GM19043 (cell line): ENCODE measurements at regions not wholly inside any gene's neighbourhood (a gene's known extent, or its start where the extent isn't known, plus 50 kb on each side); places are given as distances from the start of the nearest gene placed in this dataset.

ENCODE experiments used
- ATAC-seq: cut with Tn5 transposase; IDR thresholded peaks from one replicate; pipeline ENCODE4 v1.9.1; 2021; ENCODE audit warnings: low read depth; ENCODE audit not compliant: unreplicated experiment

DNA sequence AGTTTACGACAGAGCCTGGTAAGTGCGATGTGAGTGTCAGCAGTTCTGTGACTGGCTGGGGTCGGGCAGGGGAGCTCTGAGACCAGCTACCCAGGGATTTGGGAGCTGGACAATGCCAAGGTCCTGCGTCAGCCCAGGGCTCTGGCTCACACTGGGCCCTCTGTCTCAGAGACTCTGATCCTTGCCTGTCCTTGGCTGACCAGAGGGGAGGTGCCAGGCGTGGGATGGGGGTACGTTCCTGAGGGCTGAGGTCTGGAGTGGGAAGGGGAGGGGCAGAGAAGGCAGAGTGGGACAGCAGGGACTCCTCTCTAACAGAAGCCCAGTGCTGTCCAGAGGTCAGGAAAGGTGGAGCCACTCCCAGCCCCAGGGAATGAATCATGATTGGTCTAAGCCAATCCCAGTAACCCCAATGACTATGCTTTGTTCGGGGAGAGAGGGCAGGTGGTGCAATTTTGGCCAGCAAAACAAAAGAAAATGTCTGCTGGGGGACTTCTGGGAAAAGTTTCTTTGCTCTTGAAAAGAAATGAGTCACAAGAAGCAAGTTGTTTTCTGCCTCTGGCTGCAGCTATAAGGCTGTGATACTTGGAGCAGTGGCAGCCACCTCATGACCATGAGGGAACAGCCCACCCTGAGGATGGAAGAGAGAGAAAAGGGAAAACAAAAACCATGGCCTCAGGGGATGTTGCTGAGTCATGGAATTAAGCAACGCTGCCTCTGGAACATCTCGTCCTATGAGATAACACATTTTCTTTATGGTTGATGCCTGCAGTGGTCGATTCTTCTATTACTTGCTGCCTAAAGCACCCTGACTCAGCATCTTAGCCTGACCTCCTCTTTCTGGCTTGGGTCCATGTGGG, 108.3 kb downstream of the CHST1 start:
- ATAC-seq = no peak

DNA sequence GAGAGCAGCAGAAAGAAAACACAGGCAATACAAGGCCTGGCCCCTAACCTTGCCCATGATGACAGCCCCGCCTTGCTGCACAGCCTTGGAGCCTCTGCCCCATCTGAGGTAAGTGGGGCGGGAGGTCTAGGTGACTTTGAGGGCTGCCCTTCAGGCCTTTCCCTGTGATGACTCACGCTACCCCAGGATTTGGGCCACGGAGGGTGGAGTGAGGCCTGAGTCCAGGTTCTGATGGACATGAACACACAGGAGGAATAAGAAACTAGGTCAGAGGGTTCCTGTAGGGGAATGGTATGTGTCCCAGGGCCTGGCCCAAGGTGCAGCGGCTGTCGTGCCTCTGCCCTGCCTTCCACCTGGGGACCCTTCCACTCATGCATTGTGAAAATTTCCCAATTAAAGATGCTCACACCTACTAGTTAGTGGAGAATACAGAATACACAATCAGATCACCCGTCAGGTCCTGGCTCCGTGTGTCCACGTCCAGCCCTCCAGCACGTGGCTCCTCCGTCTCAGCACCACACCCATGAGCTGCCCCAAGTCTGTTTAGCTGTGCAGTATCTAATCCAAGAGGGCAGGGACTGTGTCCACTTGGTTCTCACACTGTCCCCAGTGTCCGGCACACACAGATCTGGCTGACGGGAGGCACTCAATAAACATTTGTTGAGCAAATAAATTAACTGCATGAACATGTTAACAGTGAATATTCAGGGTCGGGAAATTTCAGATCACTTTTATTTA, 111.0 kb downstream of the CHST1 start:
- no peak for ATAC-seq

DNA sequence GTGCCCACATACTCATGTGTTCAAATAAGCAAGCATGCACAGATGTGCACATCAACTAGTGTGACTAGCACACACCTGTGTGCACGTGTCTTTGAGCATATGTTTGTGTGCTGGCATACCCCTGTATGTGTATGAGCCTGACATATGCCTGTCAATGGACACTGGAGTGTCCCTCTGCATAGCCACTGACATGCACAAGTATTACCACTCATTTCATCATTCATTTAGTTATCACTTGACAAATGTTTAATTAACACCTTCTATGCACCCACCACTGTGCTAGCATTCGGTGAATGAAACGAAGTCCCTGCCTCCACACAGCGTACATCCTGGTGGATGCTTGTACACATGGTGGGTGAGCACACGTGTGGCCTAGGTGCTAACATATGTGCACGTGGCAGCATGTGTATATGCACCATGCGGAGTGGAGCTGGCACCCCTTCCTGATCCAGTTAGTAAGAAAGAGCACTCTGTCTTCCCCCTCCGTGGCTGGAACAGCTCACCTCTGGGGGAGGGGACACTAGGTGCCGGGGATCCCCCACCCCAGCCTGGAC, 112.0 kb downstream of the CHST1 start:
- ATAC-seq = no peak

DNA sequence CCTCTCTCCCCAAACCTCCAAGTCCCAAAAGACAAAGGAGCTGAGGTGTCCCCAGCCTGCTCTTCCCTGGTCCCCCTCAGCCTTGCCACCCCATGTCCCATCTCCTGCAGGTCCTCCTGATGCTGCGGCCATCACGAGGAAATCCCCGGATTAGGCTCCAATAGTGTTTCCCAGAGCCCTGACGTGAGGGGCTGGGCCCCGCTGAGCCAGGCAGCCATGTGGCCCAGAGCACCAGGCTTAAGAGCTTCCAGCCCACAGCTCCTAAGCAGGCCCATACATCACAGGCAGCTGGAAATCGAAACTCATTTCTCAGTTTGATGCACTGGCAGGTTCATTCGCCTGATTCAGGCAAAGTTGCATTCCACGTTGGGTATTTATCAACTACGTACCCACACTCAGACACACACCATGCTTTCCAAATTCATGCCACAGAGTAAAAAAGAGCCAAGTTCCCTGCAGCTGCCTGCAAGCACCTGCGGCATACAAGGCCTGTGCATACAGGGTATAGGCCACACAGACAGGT, 114.2 kb downstream of the CHST1 start:
- ATAC-seq = no peak

DNA sequence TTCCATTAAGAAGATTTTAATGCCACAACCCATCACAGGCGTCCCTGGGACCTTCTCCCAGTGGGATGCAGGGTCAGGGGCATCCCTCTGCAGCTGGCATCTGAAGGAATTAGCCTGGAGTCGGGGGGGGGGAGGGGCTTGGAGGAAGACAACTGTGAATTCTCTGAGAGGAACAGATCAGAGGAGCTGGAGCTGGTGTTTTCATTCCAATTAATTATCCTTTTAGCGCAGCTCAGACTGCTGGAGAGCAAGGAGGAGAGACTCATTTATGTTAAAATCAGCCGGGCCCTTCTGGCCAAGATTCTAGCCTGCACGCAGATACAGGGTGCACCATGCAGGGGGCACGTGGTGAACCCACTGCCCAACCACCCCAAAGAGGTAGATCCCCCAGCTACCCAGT, 116.2 kb downstream of the CHST1 start:
- no peak for ATAC-seq

DNA sequence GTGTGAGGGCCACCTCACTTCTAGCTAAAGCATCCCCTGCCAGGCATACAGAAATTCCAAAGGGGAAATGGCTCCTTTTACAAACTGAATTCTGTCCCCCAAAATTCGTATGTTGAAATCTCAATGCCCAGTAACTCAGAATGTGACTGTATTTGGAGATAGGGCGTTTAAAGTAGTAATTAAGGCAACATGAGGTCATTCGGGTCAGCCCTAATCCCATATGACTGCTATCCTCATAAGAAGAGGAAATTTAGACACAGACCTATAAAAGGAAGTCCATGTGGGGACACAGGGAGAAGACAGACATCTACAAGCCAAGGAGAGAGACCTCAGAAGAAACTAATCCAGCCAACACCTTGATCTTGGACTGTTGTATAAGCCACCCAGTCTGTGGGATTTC, 119.1 kb downstream of the CHST1 start:
- ATAC-seq = no peak

DNA sequence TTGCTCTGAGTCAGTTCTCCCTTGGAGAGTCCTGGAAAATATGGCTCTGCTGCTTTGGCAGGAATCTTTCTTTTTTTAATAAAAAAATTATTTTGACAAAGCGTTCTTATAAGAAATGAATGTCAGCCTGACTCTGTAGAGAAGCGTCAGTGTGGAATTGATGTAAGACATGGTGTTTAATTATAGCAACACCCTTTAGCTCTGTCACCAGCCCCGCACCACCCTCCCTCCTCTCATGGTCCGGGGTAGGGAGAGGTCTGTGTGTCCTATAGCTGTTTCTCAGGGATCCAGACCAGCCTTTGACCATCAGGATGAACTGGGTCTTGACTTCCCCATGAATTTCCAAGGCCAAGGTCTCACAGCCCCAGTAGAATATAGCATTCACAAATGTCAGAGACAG, 120.6 kb downstream of the CHST1 start:
- ATAC-seq = no peak

DNA sequence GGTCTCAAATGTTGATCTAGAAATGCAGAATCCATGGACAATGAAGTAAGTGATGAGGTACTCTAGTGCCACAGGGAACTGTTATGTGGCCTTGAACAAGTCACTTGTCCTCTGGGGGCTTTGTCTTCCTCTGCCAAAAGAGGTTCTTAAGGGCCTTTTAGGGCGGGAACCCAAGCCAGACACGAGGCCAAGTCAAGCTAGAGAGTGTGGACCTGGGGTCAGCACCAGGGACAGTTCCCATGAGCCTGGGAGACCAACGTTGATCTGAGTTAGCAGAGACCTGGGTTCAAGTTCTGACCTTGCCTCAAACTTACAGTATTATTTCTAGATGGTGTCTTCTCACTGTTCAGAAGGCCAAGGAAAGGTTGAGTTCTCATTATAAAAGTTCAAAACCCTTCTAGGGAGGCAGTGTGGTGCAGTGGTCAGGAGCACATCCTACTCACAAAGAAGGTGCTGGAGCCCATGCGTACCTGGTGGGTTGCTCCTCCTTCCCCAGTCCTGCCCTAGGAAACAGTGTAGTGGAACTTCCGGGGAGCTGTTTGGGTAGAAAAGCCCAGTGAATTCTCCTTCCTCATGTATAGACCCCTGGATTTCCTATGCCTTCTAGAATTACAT, 121.5 kb downstream of the CHST1 start:
- ATAC-seq = no peak

DNA sequence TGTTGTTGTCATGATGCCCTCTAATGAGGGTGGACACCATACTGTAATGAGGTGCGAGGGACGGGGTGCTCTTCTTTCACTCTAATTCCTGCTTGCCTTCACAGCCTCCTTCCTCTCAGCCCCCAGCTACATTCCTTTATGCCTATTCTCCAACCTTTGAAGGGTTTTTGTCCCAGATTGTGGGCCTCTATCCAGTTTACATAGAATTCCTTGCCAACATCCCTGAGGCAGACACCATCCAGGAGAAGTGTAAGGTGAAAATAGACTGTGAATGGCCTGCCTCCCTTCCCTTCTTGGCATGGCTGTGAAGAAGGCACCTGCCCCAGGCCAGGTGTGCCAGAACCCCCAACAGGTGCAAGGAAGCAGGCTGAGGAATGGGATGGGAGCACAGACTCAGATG, 122.3 kb downstream of the CHST1 start:
- no peak for ATAC-seq

DNA sequence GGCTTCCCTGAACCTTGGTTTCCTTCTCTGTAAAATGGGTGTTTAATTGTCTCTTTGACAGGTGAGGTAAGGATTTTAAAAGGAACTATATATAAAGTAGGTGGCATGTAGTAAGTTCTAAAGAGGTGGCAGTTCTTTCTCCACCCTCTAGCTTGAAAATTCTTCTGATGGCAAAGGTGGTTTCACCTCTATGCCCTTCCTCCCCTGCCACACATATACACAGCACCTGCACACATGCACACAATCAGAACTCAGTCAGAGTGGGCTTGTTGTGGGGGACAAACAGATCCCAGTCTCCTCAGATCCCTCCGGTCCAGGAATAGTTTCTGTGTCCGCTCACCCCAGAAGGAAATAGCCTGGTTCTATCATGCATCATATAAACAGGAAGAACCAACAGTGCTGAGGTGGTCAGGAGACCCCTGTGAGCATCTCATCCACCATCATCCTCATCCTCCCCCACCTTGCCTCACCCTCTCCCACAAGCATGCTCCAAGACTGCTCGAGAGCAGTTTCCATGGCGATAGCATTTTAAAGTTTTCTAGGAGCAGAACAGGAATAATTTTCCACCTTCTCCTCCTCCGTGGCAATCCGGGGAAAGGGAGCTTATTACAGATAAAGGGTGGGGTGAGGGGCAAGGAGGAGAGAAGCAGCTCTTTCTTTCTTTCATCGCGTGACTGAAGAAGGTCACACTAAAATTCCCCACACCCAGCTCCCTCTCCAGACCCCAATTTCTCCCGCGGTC, 123.6 kb downstream of the CHST1 start:
- ATAC-seq = no peak

DNA sequence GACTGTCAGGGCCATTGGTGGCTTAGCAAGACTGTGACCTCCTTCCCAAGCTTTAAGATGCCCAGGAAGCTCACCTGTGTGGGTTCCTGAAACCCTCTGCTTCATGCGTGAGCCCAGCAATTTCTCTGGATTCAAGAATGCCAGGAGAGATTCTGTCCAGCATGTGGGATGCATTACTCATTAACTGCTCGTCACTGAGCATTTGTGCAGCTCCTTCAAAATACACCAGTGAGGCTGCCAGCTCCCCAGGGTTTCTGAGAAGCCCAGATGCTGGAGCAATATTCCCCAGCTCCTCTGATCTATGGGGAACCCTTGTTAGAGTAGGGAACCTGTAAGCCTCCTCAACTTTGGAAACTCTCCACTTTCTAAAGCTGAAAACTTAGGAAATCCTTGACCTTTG, 126.5 kb downstream of the CHST1 start:
- ATAC-seq = no peak

DNA sequence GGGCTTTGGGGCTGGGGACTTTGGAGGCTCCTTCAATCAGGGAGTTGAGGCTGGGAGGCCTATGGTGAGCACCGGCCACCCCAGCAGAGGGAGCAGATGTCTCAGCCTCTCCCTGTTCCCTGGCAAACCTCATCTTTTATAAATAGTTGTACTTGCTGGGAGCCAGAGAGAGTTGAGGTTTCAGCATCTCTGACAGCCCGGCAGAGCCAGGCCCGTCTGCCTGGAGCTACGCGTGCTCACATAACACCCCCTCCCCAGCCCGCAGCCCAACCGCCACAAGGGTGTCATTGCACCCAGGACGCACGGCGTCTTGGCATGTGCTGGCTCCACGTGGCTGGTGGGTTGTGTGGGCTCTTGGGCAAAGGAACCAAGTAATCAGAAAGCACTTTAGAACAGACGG, 127.1 kb downstream of the CHST1 start:
- no peak for ATAC-seq

DNA sequence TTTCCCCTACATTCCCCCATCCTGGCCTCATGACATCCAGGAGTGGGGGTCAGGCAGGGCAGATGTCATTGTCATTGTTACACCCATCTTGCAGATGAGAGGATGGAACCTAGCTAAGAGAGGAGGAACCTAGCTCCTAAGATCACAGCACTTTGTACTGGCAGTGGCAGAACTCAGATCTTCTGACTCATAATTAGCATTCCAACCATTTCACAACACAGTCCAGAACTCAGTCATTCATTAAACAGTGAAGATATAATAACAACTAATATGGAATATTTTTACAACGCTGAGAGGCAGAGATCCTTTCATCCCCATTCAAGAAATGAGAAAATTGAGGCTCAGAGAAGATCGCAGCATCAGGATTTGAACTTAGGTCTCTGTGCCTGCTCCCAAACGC, 127.8 kb downstream of the CHST1 start:
- no peak for ATAC-seq

DNA sequence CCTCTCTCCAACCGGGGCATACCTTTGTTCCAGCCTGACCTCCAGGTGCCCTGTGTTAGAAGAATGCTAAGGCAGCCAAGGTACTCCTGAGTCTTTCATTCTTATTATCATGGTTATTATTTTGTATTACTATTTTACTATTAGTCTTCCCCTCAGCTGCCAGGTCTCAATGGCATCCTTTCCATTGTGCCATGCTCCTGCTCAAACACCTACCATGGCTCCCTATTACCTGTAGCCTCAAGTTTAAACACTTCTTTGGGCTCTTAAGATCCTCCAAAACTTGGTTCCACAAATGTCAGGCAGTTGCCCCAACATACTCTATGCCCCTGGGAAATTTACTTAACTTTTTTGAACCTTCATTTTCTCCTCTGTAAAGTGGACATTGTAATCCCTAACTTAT, 130.4 kb downstream of the CHST1 start:
- ATAC-seq = no peak

DNA sequence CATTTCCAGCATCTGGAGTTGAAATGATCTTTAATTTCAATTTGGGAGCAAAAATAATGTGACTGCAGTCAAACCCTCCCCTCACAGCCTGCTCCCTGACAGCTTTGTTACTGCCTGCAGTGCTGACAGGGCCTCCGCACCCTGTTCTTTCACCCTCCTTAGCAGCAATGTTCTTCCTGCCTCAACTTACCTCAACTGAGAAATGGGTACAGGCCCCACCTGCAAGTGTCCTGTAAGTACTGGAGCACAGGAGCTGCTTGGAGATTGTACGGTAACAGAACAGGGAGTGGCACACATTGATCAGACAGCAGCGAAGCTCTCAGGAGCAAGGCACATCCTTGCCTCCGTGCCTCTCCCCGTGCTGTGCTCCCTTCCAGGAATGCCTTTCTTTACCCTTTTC, 131.3 kb downstream of the CHST1 start:
- no peak for ATAC-seq

DNA sequence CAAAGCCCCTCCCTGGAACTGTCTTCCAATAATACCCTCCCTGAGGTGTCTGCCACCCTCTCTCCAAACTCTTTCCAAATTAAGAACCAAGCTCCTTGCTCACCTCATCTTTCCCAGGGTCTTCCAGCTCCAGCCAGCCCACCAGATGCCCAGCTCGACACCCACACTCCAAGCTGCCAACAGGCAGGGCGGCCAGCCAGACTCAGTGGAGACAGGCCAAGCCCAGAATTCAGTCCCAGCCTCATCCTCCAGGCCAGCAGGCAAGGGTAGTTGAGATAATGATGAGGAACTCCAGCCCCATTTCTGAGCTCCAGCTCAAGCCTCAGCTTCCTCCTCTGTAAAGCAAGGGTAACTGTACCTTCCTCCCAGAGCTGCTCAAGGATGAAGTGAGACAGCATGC, 132.9 kb downstream of the CHST1 start:
- ATAC-seq = no peak

DNA sequence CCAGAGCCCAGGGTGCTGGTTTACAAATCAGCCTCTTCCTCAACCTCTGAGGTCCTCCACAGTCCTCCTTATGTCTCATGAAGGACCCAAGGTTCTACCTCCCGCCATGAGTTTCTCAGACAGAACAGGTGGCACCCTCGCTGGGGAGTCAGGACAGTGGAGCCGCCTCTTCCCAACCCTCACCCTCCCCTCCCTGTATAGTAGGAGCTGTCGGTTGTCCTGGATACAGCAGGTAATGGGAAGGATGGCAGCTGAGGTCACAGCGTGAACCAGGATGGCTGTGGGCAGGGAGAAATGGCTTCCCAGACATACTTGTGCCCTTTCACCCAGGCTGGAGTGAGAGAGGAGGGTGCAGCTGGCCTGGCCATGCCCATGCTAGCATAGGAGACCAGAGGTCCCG, 134.6 kb downstream of the CHST1 start:
- ATAC-seq = no peak

DNA sequence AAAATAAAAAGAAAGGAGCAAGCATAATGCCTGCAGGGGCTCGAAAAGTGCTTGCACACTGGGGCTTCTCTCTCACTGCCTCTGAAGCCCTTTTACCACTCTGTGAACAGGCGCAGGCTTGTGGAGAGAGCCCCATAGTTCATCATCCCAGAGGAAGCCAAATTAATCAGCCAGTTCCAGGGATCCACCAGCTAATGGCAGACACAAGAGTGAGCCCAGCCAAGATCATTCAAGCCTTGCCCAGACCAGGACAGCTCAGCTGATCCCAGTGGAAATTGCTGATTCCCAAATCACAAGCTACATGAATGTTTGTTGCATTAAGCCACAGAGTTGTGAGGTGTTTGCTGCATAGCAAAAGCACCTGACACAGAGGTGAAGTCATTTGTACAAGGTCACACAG, 135.3 kb downstream of the CHST1 start:
- ATAC-seq = no peak

DNA sequence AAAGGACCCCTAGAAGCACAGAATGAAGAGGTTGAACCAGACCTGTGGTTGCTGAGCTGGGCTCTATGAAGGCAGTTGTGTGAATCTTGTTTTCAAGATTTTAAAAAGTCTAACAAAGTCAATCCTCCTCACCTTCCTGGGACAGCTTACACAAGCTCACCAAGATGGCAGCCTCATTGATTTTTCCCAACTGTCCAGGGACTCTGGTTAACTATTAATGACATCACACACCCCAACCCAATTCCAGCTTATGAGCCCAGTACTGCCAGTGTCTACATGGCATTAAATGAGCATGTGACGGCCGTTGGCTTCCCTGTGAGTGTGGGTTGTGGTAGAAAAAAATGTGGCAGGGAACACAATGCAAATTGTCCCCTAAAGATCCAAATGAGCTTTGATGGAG, 137.0 kb downstream of the CHST1 start:
- no peak for ATAC-seq

DNA sequence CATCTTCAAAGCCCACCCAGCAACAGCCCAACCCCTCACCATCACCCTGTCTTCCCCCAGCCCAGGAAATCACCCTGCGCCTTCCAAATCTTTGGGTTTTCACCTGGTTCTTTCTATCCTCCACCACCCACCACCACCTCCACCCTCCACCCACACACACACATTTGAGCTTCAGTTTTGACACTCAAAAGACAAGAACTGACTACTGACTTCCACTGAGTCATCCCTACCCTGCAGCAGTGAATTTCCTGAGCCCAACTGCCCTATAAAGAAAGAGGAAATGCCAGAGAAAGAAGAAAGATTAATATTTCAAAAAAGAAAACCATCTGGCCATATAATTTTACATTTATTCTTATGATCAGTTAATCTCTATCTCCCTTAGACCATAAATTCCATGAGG, 137.5 kb downstream of the CHST1 start:
- no peak for ATAC-seq

DNA sequence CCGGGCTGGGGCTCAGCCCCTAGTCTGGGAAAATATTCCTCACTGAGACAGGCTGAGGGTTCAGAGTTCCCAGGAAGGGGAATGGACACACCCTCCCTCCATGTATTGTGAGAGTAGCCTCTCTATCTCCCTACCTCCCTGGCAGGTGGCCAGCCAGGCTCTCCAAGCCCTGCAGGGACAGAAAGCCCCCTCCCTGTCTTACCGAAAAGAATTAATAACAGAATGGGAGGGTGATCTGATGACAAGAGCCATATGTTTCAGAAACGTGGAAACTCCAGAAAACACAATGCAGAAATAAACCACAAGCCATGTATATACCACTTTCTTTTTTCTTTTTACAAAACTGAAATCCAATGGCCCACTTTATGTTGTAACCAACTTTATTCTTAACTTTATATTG, 140.0 kb downstream of the CHST1 start:
- no peak for ATAC-seq
